Activated effector memory CD4-positive, alpha-beta T cell treated with anti-CD3 and anti-CD28 coated beads, Interleukin-2, amount 50 U/mL, for 16 hours (primary cell): ENCODE measurements at regions not wholly inside any gene's neighbourhood (a gene's known extent, or its start where the extent isn't known, plus 50 kb on each side); places are given as distances from the start of the nearest gene placed in this dataset.

Experiments
- DNase-seq: peaks from one replicate; pipeline ENCODE4 v3.0.0-alpha.2; 2020

GRCh38 chr9:134502809-134503211 is 138.8 kb upstream of the COL5A1 start:
- no peak for DNase-seq

DNA sequence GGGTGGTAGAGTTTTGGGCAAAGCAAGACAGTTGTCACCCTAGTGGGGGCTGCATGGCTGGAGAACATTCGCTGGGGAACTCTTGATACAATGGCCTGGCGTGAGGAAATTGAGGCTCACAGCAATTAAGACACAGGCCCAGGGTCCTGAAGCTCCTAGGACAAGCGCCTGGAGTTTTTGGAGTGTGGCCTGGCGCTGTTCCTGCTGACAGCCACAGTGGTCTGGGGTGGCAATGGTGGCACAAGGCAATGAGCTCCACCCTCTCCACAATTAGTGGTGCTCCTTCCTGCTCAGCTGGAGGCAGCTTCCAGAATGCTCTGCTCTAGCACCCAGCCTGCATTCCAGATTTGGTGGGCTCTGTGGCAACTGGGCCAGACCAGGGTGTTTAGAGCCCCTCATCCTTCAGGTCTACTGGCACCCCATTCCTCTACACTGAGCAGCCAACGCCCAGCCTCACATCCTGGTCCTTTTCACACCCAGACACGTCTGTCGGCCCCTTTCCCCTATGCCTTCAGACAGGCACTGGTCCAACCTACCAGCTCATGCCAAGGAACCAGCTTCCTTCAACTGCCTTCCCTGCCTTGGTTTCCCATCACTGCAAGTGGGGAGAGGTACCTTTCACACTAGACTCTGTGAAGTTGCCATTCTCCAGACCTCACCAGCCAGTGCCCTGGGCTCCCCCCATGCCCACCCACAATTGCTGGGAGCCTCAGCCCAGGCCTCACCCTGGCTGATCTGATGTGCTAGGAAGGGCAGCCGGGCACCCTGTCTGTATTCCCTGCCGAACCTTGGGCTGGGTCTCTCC is 138.1 kb upstream of the COL5A1 start:
- DNase-seq: no peak

DNA sequence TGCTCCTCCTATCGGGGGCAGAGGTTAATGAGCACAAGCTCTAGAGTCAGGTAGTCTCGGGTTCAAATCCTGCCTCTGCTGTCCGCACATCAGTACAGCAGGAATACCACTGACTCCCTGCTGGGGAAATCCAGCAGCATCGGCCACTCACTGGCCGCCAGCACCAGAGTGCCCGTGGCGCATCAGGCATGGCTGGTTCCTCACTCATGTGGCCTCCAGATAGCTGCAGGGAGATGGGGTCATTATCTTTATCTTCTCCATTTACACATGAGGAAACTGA is 137.6 kb upstream of the COL5A1 start:
- DNase-seq: no peak

DNA sequence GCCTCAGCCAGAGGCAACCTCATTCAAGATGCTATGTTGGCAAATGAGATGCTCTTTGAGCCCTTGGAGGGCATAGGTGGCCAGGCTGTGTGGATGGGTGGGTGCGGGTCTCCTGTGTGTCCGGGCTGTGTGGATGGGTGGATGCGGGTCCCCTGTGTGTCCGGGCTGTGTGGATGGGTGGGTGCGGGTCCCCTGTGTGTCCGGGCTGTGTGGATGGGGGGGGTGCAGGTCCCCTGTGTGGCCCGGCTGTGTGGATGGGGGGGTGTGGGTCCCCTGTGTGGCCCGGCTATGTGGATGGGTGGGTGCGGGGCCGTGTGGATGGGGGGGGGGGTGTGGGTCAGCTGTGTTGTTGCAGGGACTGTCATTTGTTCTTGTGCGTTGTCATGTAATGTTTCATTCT is 136.6 kb upstream of the COL5A1 start:
- DNase-seq: no peak

DNA sequence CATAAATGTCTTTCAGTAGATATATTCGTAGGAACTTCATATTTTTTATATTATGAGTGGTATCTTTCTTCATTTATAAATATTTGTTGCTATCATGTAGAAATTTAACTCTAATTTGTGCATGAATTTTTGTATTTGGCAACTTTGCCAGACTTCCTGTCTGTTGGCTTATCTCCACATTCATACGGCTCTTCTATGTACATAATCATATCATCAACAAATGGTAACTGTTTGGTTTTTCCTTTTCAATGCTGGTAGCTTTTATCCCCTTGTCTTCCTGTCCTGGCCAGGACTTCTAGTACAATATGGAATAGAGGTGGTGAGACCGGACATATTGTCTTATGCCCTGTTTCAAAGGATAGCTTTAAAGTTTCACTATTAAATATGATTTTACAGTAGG is 132.3 kb upstream of the COL5A1 start:
- no peak for DNase-seq

DNA sequence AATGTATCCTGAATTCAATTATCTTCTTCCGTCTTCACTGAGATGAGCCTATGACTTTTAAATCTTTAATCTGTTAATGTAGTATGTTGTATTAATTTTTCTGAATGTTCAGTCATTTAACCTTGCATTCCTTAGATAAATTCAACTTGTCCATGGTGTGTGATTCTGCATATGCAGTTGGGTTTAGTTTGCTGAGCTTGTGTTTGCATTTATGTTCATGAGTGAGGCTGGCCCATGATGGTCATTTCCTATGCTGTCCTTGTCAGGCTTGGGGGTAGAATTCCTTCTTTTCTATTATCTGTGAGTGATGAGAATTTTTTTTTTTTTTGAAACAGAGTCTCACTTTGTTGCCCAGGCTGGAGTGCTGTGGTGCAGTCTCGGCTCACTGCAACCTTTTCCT is 131.8 kb upstream of the COL5A1 start:
- DNase-seq: no peak

- DNase-seq: no peak
Measured at GRCh38 chr9:134514503-134514902, 127.1 kb upstream of the COL5A1 start.

DNA sequence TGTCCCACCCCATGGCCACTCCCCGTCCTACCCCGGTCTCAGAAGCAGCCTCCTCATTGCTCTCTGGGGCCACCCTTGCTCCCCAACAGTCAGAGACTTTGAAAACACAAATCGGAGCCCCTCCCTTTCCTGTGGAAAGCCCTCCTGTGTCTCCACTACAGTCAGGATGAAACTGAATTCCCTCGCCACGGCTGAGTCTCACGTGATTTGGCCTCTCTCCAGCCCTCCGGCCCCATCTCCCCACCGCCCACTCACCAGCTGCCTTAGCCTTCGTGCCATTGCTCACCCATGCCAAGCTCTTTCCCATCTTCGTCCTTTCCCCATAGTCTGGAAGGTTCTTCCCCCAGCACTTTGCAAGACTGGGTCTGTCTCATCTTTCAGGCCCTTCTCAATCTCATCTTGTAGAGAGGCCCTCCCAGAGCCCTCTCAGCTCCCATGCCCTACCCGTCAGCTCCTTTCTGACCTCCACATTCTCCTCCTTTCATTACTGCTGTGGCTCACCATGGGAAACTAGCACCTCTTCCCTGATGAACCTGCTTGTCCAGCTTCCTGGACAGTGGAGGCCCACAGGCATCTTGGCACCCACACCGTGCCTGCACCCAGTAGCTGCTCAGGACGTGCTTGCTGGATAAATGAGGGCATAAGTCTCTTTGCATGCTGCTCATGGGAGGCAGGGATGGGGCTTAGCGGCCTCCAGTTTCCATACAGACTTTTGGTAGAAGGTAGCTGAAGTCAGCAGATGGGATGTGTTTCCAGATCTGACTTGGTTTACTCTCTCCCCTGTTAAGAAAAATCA is 126.4 kb upstream of the COL5A1 start:
- DNase-seq: no peak

DNA sequence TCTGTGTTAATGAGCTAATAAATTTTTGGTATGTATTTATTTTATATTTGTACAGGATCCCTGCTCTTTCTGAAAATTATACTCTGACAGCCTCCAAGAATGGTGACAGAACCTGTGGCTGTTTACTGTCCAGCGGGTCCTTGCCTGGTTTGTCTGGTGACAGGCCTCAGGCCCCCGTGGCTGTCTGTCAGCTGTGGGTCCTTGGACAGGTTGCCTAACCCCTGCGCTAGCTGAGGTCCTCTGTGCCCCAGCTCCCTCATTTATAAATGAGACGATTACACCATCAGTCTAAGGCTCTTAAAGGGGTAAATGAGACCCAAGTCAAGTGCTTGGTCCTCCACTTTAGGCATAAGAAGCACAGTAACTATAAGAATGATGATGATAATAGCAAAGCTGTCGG is 125.1 kb upstream of the COL5A1 start:
- DNase-seq: no peak

- DNase-seq: no peak
Measured at GRCh38 chr9:134517069-134517680, 124.4 kb upstream of the COL5A1 start.

DNA sequence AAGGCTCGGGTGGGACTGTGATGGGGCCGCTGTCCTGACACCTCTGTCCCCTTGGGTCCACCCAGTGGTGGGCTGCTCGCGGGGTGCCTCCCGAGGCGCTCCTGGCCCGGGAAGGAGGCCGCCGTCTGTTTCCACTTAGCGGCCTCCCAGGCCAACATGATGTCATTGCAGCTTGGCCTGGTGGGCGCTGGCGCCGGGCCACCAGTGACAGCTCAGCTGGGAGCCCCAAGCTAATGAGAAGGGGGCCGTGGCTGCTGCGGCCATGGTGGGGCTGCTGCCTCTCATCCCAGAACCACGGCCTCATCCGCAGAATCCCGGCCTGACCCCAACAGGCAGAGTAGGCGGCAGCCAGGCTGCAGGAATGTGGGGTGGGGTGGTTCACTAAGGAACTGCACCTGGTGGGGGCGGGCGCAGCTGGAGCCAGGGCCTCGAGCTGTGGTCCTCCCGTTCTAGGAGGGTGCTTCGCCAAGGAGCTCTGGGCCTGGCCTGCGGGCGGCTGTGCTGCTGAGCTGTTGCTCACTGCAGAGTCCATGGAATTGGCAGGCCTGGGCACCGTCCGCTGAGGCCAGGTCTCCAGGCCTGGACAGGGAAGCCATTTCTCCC is 123.5 kb upstream of the COL5A1 start:
- no peak for DNase-seq

DNA sequence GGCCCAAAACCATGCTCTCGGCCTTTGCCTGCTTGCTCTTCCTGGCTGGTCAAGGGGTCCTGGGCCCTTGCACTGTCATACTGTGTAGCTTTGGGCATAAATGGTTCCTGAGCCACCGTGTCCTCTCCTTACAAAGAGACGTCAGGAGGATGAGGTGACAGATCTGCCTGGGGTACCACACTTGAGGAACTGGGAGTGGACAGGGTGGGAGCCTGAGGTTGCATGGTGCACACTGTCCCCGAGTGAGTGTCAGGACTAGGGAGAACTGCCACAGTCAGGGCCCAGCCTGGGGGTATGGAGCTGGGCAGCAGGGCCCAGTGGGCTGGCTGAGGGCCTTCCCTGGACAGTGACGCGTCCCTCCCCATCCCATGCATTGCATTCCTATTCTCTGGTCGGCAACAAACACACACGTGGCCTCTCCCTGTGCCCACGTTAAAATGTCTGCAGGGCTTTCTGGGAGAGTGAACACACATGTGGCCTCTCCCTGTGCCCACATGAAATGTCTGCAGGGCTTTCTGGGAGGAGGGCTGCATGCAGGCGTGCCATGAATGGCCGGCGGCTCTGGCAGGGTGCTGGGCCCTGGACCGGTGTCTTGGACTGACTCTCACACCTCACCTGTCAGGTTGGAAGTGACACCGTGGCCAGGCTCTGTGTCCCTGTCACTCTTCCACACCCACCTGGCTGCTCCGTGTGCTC is 122.1 kb upstream of the COL5A1 start:
- no peak for DNase-seq

- DNase-seq: no peak
Measured at GRCh38 chr9:134521817-134522501, 119.6 kb upstream of the COL5A1 start.

- no peak for DNase-seq
Measured at GRCh38 chr9:134522502-134522848, 119.1 kb upstream of the COL5A1 start.

- no peak for DNase-seq
Measured at GRCh38 chr9:134522976-134523375, 118.6 kb upstream of the COL5A1 start.

DNA sequence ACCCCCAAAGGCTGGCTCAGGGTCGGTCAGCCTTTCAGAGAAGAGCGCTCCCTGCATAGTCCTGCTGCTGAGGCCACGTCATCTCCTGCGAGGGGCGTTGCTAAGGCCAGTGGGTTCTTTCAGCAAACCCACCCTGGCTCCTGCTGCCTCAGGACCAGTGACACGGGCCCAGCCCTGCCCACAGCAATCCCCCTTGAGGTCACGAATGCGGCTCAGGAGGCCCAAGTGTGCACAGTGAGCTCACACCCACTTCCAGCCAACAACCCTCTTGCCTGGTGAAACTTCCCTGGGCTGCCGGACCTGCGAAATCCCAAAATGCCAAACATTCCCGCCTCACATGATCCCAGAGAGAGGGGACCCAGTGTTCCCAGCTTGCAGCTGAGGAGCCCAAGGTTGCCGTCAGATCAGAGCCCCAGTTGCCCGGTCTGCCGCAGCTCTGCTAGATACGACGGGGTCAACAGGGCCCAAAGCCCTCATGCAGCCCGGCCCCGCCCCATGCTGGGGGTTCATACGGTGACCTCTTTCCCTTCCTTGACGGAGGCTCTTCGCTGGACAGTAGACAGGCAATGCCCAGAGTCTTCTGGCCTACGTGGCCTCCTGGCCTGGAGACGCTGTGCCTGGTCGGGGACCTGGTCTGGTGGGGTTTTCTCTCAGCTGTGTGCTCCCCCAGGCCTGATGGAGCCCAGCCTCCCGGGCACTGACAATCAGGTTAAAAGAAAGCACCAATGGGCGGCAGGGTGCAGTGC is 116.4 kb upstream of the COL5A1 start:
- peak; percentile 49 for DNase-seq

- peak; percentile 44 for DNase-seq
Measured at GRCh38 chr9:134525841-134526583, 115.6 kb upstream of the COL5A1 start.

DNA sequence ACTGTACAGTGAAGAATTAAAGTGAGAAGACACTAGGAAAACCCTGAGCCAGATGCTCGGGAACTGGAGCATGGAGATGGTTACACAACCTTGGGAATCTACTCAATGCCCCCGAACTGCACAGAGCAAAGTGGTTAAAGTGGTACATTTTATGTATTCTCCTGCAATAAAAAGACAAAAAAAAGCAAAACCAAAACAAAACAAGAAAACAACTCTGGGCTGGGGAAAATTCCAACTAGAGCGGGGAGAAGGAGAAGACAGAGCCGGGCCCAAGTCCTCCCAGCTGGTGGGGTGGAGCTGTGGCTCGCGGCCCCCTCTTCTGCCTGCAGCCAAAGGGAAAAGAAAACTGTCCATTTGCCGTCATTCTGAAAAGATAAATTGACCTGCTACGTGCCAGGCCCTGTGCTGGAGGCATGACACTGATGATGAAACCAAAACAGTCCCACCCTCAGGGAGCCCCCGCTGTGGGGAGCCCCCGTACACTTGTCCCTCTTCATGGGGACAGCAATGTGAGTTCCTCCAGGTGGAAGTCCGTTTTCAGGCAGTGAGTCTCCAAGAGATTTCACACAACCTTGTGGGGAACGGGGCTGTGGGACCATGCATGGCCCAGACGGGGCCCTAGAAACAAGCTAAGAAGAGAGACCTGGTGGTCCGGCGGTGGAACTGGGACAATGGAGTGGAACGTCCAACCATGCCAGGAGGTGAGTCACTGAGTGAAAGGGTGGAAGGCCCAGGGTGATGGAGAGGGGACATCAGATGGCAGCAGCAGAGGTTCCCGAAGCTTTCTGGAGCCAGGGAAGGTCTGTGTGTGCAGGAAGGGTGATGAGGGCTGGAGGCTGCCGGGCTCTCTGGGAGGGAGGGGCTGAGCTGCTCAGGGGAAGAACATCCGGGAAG is 114.8 kb upstream of the COL5A1 start:
- DNase-seq: peak; percentile 56

DNA sequence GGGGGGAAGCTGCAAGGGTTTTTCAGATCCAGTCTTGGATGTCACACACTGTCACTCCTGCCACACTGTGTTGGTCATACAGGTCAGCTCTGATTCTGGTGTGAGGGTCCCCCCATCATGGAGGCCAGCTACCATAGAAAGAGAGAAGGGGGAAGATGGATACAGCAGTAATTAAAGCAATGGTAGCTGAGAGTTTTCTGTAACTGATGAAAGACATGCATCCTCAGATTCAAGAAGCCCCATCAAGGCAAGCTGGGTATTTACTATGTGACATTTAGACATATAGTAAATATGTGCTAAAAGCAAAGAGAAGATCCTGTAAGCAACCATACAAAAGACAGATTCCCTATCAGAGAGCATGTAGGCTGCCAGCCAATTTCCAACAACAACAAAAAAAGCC is 110.9 kb upstream of the COL5A1 start:
- peak; percentile 9 for DNase-seq
